ENCODE measurements at regions not wholly inside any gene's neighbourhood (a gene's known extent, or its start where the extent isn't known, plus 50 kb on each side); places are given as distances from the start of the nearest gene placed in this dataset.
"Not testable (repeated sequence)": the region's sequence is repeated elsewhere in the genome, so short reads cannot be mapped to it uniquely, and the experiment has no call there.

GRCh38 chr12:88870000-88870737 is 289.9 kb upstream of the KITLG start:
- DNase-seq, result no peak

- no peak for DNase-seq
Measured at GRCh38 chr12:88868050-88868449, 287.8 kb upstream of the KITLG start.

GRCh38 chr12:88867510-88867909 is 287.2 kb upstream of the KITLG start:
- no peak for DNase-seq

- no peak for DNase-seq
Measured at GRCh38 chr12:88866881-88867280, 286.6 kb upstream of the KITLG start.

GRCh38 chr12:88865537-88865936 is 285.3 kb upstream of the KITLG start:
- no peak for DNase-seq

GRCh38 chr12:88860851-88861250 is 280.6 kb upstream of the KITLG start:
- DNase-seq, result no peak

GRCh38 chr12:88856201-88856600 is 275.9 kb upstream of the KITLG start:
- DNase-seq, result no peak

- DNase-seq, result no peak
Measured at GRCh38 chr12:88855301-88855700, 275.0 kb upstream of the KITLG start.

- DNase-seq, result no peak
Measured at GRCh38 chr12:88854260-88854659, 274.0 kb upstream of the KITLG start.

GRCh38 chr12:88847246-88847645 is 267.0 kb upstream of the KITLG start:
- not testable (repeated sequence) for DNase-seq

- DNase-seq, result no peak
Measured at GRCh38 chr12:88844426-88844825, 264.2 kb upstream of the KITLG start.

- no peak for DNase-seq
Measured at GRCh38 chr12:88842314-88842713, 262.0 kb upstream of the KITLG start.

GRCh38 chr12:88839486-88839885 is 259.2 kb upstream of the KITLG start:
- no peak for DNase-seq

- DNase-seq, result no peak
Measured at GRCh38 chr12:88836156-88836555, 255.9 kb upstream of the KITLG start.

- DNase-seq, result no peak
Measured at GRCh38 chr12:88834226-88834625, 254.0 kb upstream of the KITLG start.

- no peak for DNase-seq
Measured at GRCh38 chr12:88833641-88834116, 253.4 kb upstream of the KITLG start.

- DNase-seq, result not testable (repeated sequence)
Measured at GRCh38 chr12:88828537-88828936, 248.3 kb upstream of the KITLG start.

GRCh38 chr12:88820012-88820411 is 239.7 kb upstream of the KITLG start:
- no peak for DNase-seq

- DNase-seq, result no peak
Measured at GRCh38 chr12:88816201-88816600, 235.9 kb upstream of the KITLG start.

GRCh38 chr12:88814779-88815178 is 234.5 kb upstream of the KITLG start:
- no peak for DNase-seq

- no peak for DNase-seq
Measured at GRCh38 chr12:88812610-88813009, 232.3 kb upstream of the KITLG start.

GRCh38 chr12:88810806-88811205 is 230.5 kb upstream of the KITLG start:
- DNase-seq, result no peak

GRCh38 chr12:88809841-88810240 is 229.6 kb upstream of the KITLG start:
- DNase-seq, result not testable (repeated sequence)

GRCh38 chr12:88805692-88806091 is 225.4 kb upstream of the KITLG start:
- DNase-seq, result no peak

- no peak for DNase-seq
Measured at GRCh38 chr12:88805286-88805685, 225.0 kb upstream of the KITLG start.

Measured in CD4-positive, alpha-beta T cell treated with Interleukin-6 for 4 hours (primary cell).